OCI-LY7 (cell line): ENCODE measurements at regions not wholly inside any gene's neighbourhood (a gene's known extent, or its start where the extent isn't known, plus 50 kb on each side); places are given as distances from the start of the nearest gene placed in this dataset.

Experiments used
- BruUV-seq: library from RNA; stranded (reverse); fragments of 400-500 nt; replicated peaks from 2 replicates; lab custom pipeline; 2021; lab: Mats Ljungman, UMichigan
- CTCF ChIA-PET: fragments of 300-600 bp; sonication (Branson Sonifier 250); formaldehyde crosslinking; loops from one replicate; lab custom pipeline; 2022; ENCODE audit warnings: antibody characterized with exemption; ENCODE audit not compliant: unreplicated experiment; lab: Charles Lee
- POLR2A ChIA-PET: fragments of 300-600 bp; sonication (Branson Sonifier 250); formaldehyde crosslinking; loops from one replicate; lab custom pipeline; 2022; ENCODE audit warnings: antibody characterized with exemption; lab: Charles Lee
- DNase-seq: peaks from one replicate; pipeline ENCODE4 v3.0.0-alpha.2; 2015; ENCODE audit warnings: low spot score
- H2AFZ ChIP-seq: fragments of 200-600 bp; sonication (generic), shearing (Covaris generic); 2 replicates; pipeline ENCODE4 v1.6.1; 2014; ENCODE audit warnings: mild to moderate bottlenecking, antibody characterized with exemption, low read length, moderate library complexity
- H3K27ac ChIP-seq: fragments of 200-600 bp; sonication (generic); 2 replicates; pipeline ENCODE4 v1.5.1; 2014; ENCODE audit warnings: mixed run types, low read depth, mild to moderate bottlenecking, moderate library complexity, low read length, inconsistent platforms; ENCODE audit not compliant: poor library complexity, severe bottlenecking
- H3K36me3 ChIP-seq: fragments of 200-600 bp; sonication (generic); 2 replicates; pipeline ENCODE4 v1.6.1; 2014; ENCODE audit warnings: mild to moderate bottlenecking, antibody characterized with exemption, low read length, moderate library complexity, mixed read lengths; ENCODE audit not compliant: insufficient read depth
- H3K4me1 ChIP-seq: fragments of 200-600 bp; sonication (generic); 2 replicates; pipeline ENCODE4 v1.5.1; 2014; ENCODE audit warnings: mild to moderate bottlenecking, low read length; ENCODE audit not compliant: insufficient read depth, poor library complexity, severe bottlenecking
- H3K4me2 ChIP-seq: fragments of 200-600 bp; sonication (generic); 2 replicates; pipeline ENCODE4 v1.6.1; 2014; ENCODE audit warnings: mild to moderate bottlenecking, low read length
- H3K4me3 ChIP-seq: fragments of 200-600 bp; sonication (generic); 2 replicates; pipeline ENCODE4 v1.5.1; 2014; ENCODE audit warnings: mild to moderate bottlenecking, low read depth, low read length; ENCODE audit not compliant: poor library complexity, severe bottlenecking
- H3K79me2 ChIP-seq: fragments of 200-600 bp; sonication (generic); 2 replicates; pipeline ENCODE4 v1.6.1; 2016; ENCODE audit warnings: low read depth, mild to moderate bottlenecking, low read length, moderate library complexity, mixed read lengths; ENCODE audit not compliant: insufficient read depth
- H3K9me2 ChIP-seq: fragments of 200-600 bp; sonication (generic); 2 replicates; pipeline ENCODE4 v1.6.1; 2016; ENCODE audit warnings: mild to moderate bottlenecking, low read length, mixed read lengths; ENCODE audit not compliant: insufficient read depth
- H3K9me3 ChIP-seq: fragments of 200-600 bp; sonication (generic); 2 replicates; pipeline ENCODE4 v1.6.1; 2014; ENCODE audit warnings: mild to moderate bottlenecking, mixed run types, low read length, mixed read lengths
- H4K20me1 ChIP-seq: fragments of 200-600 bp; sonication (generic); 2 replicates; pipeline ENCODE4 v1.6.1; 2014; ENCODE audit warnings: mild to moderate bottlenecking, antibody characterized with exemption, low read length, moderate library complexity, mixed read lengths; ENCODE audit not compliant: insufficient read depth
- EZH2phosphoT487 ChIP-seq: fragments of 200-600 bp; sonication (generic); IDR thresholded peaks from 2 replicates; pipeline ENCODE4 v1.6.1; 2018; ENCODE audit warnings: low read depth, borderline replicate concordance, mild to moderate bottlenecking, mixed run types, antibody characterized with exemption, low read length, moderate library complexity, mixed read lengths
- intact Hi-C: fragments of 100-400 bp; cut with micrococcal nuclease; formaldehyde crosslinking; loops from one replicate; pipeline ENCODE4 v1.10.0; 2022; ENCODE audit not compliant: unreplicated experiment
- TF ChIP-seq, protein P1 (sequence below): fragments of 200-600 bp; sonication (generic); conservative IDR thresholded peaks from 2 replicates; pipeline ENCODE4 v1.5.1; 2014; ENCODE audit warnings: mild to moderate bottlenecking, antibody characterized with exemption, low read length, moderate library complexity, mixed read lengths

DNA sequence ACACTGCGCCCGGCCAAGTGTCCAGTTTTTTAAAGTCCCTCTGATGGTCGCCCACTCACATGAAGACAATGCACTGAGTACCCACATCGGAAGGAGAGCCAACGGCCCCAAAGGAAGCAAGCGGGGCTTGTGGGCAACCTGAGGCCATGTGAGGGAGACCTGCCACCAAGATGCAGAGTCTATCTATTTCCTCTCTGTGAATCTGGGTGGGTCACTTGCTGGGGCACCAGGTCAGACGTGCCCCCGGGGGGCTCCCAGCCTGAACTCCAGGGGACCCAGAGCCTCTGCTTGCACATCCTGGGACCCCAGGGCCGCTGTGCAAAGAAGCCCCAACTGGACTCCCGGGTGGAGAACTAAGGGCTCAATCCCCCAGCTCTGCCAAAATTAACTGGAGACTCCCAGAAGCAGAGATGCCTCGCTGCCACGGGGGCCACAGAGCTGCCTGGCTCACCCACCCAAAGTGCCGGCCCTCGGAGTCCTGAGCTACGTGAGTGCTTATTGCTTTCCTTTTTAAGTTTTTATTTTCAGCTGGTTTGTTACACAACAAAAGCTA is 106.4 kb downstream of the BRD1 start:
- Histone ChIP-seq H3K4me2 (no peak overlapping the region), H3K4me3 (no peak overlapping the region), H2AFZ (no peak overlapping the region), H3K79me2 (no peaks in the 10 kb centered on the region), H3K9me3 (no peaks in the 10 kb centered on the region), H4K20me1 (no peaks in the 10 kb centered on the region), H3K4me1 (peaks cover 17% of the 10 kb centered on the region), H3K36me3 (no peaks in the 10 kb centered on the region), H3K27ac (no peak overlapping the region), H3K9me2 (no peaks in the 10 kb centered on the region)
- CTCF ChIA-PET = no interaction called here
- POLR2A ChIA-PET = no interaction called here
- no peak for DNase-seq
- no TSS peak for BruUV-seq
- no peak for TF ChIP-seq EZH2phosphoT487
- TF ChIP-seq, protein P1, sequence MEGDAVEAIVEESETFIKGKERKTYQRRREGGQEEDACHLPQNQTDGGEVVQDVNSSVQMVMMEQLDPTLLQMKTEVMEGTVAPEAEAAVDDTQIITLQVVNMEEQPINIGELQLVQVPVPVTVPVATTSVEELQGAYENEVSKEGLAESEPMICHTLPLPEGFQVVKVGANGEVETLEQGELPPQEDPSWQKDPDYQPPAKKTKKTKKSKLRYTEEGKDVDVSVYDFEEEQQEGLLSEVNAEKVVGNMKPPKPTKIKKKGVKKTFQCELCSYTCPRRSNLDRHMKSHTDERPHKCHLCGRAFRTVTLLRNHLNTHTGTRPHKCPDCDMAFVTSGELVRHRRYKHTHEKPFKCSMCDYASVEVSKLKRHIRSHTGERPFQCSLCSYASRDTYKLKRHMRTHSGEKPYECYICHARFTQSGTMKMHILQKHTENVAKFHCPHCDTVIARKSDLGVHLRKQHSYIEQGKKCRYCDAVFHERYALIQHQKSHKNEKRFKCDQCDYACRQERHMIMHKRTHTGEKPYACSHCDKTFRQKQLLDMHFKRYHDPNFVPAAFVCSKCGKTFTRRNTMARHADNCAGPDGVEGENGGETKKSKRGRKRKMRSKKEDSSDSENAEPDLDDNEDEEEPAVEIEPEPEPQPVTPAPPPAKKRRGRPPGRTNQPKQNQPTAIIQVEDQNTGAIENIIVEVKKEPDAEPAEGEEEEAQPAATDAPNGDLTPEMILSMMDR = no peak
- intact Hi-C loops = loop anchor here (10.0 kb wide), 1 partner anchor 416 kb away; no protein-coding TSS in a partner anchor

DNA sequence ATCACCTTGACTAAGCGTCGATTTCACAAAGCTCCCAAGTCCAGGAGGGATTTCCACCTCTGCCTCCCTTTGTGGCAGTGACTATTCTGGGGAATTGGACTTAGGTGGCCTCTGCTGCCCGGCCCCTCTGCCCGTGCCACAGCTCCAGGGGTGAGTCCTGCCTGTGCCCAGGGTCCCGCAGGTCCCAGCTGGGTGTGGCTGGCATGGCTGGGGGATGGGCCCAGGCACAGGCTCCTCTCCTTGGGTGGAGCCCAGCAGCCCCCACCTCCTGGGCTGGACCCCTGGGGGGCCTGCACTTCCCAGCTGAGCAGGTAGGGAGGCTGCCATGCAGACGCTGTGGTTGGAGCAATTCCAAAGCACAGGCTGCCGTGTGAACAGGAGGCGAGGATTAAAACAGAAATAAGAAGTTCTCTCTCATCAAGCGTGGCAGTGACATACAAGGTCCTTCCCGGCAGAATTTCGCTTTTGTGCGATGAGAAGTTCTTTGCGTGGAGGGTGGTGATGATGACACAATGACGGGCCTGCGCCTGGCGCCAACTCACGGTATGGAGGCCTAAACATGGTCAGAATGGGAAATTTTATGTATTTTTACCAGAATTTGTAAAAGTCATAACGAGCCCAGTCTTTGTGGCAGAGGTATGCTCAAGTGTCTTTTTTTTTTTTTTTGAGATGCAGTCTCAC is 107.3 kb downstream of the BRD1 start:
- no peak overlapping the region for H3K27ac ChIP-seq
- POLR2A ChIA-PET = no interaction called here
- peaks cover 17% of the 10 kb centered on the region for H3K4me1 ChIP-seq
- no peaks in the 10 kb centered on the region for H3K36me3 ChIP-seq
- no peak overlapping the region for H3K4me3 ChIP-seq
- CTCF ChIA-PET = no interaction called here
- no peaks in the 10 kb centered on the region for H3K79me2 ChIP-seq
- H4K20me1 ChIP-seq = no peaks in the 10 kb centered on the region
- BruUV-seq = no TSS peak
- no peak overlapping the region for H3K4me2 ChIP-seq
- DNase-seq = no peak
- TF ChIP-seq, protein P1 = no peak
- no peak for TF ChIP-seq EZH2phosphoT487
- H3K9me2 ChIP-seq = no peaks in the 10 kb centered on the region
- intact Hi-C loops = loop anchor here (10.0 kb wide), 1 partner anchor 416 kb away; no protein-coding TSS in a partner anchor
- H3K9me3 ChIP-seq = no peaks in the 10 kb centered on the region
- no peak overlapping the region for H2AFZ ChIP-seq

DNA sequence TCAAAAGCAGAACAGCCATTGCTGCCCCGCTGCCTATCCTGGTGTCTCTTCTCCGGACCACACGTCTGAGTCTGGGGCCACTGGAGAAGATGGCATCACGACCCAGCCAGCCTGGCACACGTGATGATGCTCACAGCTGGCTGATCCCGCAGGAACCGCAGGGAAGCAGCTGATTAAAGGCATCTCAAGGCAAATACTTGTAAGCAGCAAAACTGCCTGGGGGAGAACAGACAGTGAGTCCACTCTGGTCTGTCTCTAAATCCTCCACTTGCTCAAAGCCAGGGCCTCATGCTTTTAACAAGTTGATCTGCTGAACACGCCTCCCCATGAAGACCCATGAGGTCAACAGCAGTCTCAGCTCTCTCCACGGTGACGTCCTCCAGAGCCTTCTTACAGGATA is 108.6 kb downstream of the BRD1 start:
- POLR2A ChIA-PET = interaction anchor here (0.6 kb wide), 1 partner anchor 85 kb away, joined by 3 read pairs; no protein-coding TSS in a partner anchor

More for the DNA sequence above, 108.6 kb downstream of the BRD1 start:
- CTCF ChIA-PET = no interaction called here
- BruUV-seq = no TSS peak
- H3K36me3 ChIP-seq = no peaks in the 10 kb centered on the region
- no peaks in the 10 kb centered on the region for H3K9me2 ChIP-seq
- no peak for DNase-seq
- H3K27ac ChIP-seq = no peak overlapping the region
- H3K4me3 ChIP-seq = no peak overlapping the region
- no peak overlapping the region for H2AFZ ChIP-seq
- no peaks in the 10 kb centered on the region for H3K79me2 ChIP-seq
- H3K9me3 ChIP-seq = no peaks in the 10 kb centered on the region
- H4K20me1 ChIP-seq = no peaks in the 10 kb centered on the region
- TF ChIP-seq, protein P1 = no peak
- no peak for TF ChIP-seq EZH2phosphoT487
- no peak overlapping the region for H3K4me2 ChIP-seq
- intact Hi-C loops = no loop called here
- peaks cover 10% of the 10 kb centered on the region for H3K4me1 ChIP-seq
